ENCODE measurements at regions not wholly inside any gene's neighbourhood (a gene's known extent, or its start where the extent isn't known, plus 50 kb on each side); places are given as distances from the start of the nearest gene placed in this dataset.
A peak's percentile ranks its signal among the peaks of the same experiment; 100 is the strongest.

- no peak for TF ChIP-seq CTCF (IDR thresholded peaks at IDR 0.05; ENCODE audit: unreplicated experiment)
Measured at GRCh38 chrX:40471965-40472648, 108.7 kb upstream of the ATP6AP2 start.

GRCh38 chrX:40470830-40471429, 109.8 kb upstream of the ATP6AP2 start:
- Mint-ChIP-seq H3K9me3 (ENCODE audit: low read depth) (peaks cover 22% of the 10 kb centered on the region), H3K4me1 (ENCODE audit: low read depth) (peaks cover 25% of the 10 kb centered on the region), H3K36me3 (ENCODE audit: insufficient read depth) (no peaks in the 10 kb centered on the region), H3K27ac (no peak overlapping the region), H3K27me3 (no peaks in the 10 kb centered on the region), H3K4me3 (ENCODE audit: low read depth) (no peak overlapping the region)
- no peak for DNase-seq (ENCODE audit: low spot score, unreplicated experiment)
- TF ChIP-seq CTCF (IDR thresholded peaks at IDR 0.05; ENCODE audit: unreplicated experiment), result no peak

More at GRCh38 chrX:40471965-40472648, 108.7 kb upstream of the ATP6AP2 start:
- H3K36me3 Mint-ChIP-seq (ENCODE audit: insufficient read depth), result no peaks in the 10 kb centered on the region
- peak overlapping the region; percentile 76 for H3K27ac Mint-ChIP-seq
- DNase-seq (ENCODE audit: low spot score, unreplicated experiment), result no peak
- no peaks in the 10 kb centered on the region for H3K27me3 Mint-ChIP-seq
- H3K4me3 Mint-ChIP-seq (ENCODE audit: low read depth), result no peak overlapping the region
- peaks cover 17% of the 10 kb centered on the region for H3K9me3 Mint-ChIP-seq (ENCODE audit: low read depth)
- peaks cover 25% of the 10 kb centered on the region for H3K4me1 Mint-ChIP-seq (ENCODE audit: low read depth)

GRCh38 chrX:40469316-40469715, 111.5 kb upstream of the ATP6AP2 start:
- peaks cover 19% of the 10 kb centered on the region for H3K4me1 Mint-ChIP-seq (ENCODE audit: low read depth)
- TF ChIP-seq CTCF (IDR thresholded peaks at IDR 0.05; ENCODE audit: unreplicated experiment), result no peak
- H3K9me3 Mint-ChIP-seq (ENCODE audit: low read depth), result peaks cover 33% of the 10 kb centered on the region
- DNase-seq (ENCODE audit: low spot score, unreplicated experiment), result no peak
- no peaks in the 10 kb centered on the region for H3K36me3 Mint-ChIP-seq (ENCODE audit: insufficient read depth)
- H3K27ac Mint-ChIP-seq, result no peak overlapping the region
- H3K27me3 Mint-ChIP-seq, result no peaks in the 10 kb centered on the region
- no peak overlapping the region for H3K4me3 Mint-ChIP-seq (ENCODE audit: low read depth)

GRCh38 chrX:40468033-40468846, 112.5 kb upstream of the ATP6AP2 start:
- Mint-ChIP-seq H3K27me3 (no peaks in the 10 kb centered on the region), H3K27ac (no peak overlapping the region), H3K36me3 (ENCODE audit: insufficient read depth) (no peaks in the 10 kb centered on the region), H3K9me3 (ENCODE audit: low read depth) (peaks cover 33% of the 10 kb centered on the region), H3K4me1 (ENCODE audit: low read depth) (peaks cover 16% of the 10 kb centered on the region), H3K4me3 (ENCODE audit: low read depth) (no peak overlapping the region)
- no peak for DNase-seq (ENCODE audit: low spot score, unreplicated experiment)
- TF ChIP-seq CTCF (IDR thresholded peaks at IDR 0.05; ENCODE audit: unreplicated experiment), result peak; percentile 29

- Mint-ChIP-seq H3K27ac (no peak overlapping the region), H3K27me3 (no peaks in the 10 kb centered on the region), H3K4me3 (ENCODE audit: low read depth) (no peak overlapping the region), H3K4me1 (ENCODE audit: low read depth) (peaks cover 14% of the 10 kb centered on the region), H3K36me3 (ENCODE audit: insufficient read depth) (no peaks in the 10 kb centered on the region), H3K9me3 (ENCODE audit: low read depth) (peaks cover 34% of the 10 kb centered on the region)
- no peak for DNase-seq (ENCODE audit: low spot score, unreplicated experiment)
- no peak for TF ChIP-seq CTCF (IDR thresholded peaks at IDR 0.05; ENCODE audit: unreplicated experiment)
Measured at GRCh38 chrX:40467454-40467853, 113.3 kb upstream of the ATP6AP2 start.

Data from progenitor cell of endocrine pancreas (in vitro differentiated cells).